Karpas-422 (cell line): ENCODE measurements at regions not wholly inside any gene's neighbourhood (a gene's known extent, or its start where the extent isn't known, plus 50 kb on each side); places are given as distances from the start of the nearest gene placed in this dataset.

Experiments
- DNase-seq: peaks from one replicate; pipeline ENCODE4 v3.0.0-alpha.2; 2015
- H2AFZ ChIP-seq: fragments of 200-600 bp; sonication (generic); 2 replicates; pipeline ENCODE4 v1.6.1; 2014; ENCODE audit warnings: antibody characterized with exemption, low read length, mixed read lengths
- H3K27ac ChIP-seq: fragments of 200-600 bp; sonication (generic); 2 replicates; pipeline ENCODE4 v1.5.1; 2014; ENCODE audit warnings: mild to moderate bottlenecking, low read length, moderate library complexity
- H3K27me3 ChIP-seq: fragments of 200-600 bp; sonication (generic); 2 replicates; pipeline ENCODE4 v1.6.1; 2014; ENCODE audit warnings: low read length, mixed read lengths
- H3K36me3 ChIP-seq: fragments of 200-600 bp; sonication (generic); 2 replicates; pipeline ENCODE4 v1.6.1; 2014; ENCODE audit warnings: low read length, mixed read lengths; ENCODE audit not compliant: insufficient read depth
- H3K4me1 ChIP-seq: fragments of 200-600 bp; sonication (generic); 2 replicates; pipeline ENCODE4 v1.6.1; 2014; ENCODE audit warnings: mild to moderate bottlenecking, low read length, mixed read lengths
- H3K4me2 ChIP-seq: fragments of 200-600 bp; sonication (generic); 2 replicates; pipeline ENCODE4 v1.6.1; 2014; ENCODE audit warnings: low read length, low read depth, mild to moderate bottlenecking; ENCODE audit not compliant: poor library complexity, severe bottlenecking
- H3K4me3 ChIP-seq: fragments of 200-600 bp; sonication (generic); 2 replicates; pipeline ENCODE4 v1.5.1; 2014; ENCODE audit warnings: mild to moderate bottlenecking, antibody characterized with exemption, low read length, mixed read lengths
- H3K79me2 ChIP-seq: fragments of 200-600 bp; sonication (generic); 2 replicates; pipeline ENCODE4 v1.6.1; 2014; ENCODE audit warnings: mild to moderate bottlenecking, low read length, mixed read lengths
- H3K9ac ChIP-seq: fragments of 200-600 bp; sonication (generic); 2 replicates; pipeline ENCODE4 v1.6.0; 2014; ENCODE audit warnings: low read length
- H3K9me2 ChIP-seq: fragments of 200-600 bp; sonication (generic), shearing (Covaris generic); replicated peaks from 2 replicates; pipeline ENCODE4 v1.6.0; 2014; ENCODE audit warnings: mild to moderate bottlenecking, low read length, moderate library complexity; ENCODE audit not compliant: insufficient read depth
- H3K9me3 ChIP-seq: fragments of 300-700, 200-600 bp; sonication (generic); 2 replicates; pipeline ENCODE4 v1.6.1; 2014; ENCODE audit warnings: low read length, mixed read lengths
- H4K20me1 ChIP-seq: fragments of 200-600 bp; sonication (generic); 2 replicates; pipeline ENCODE4 v1.6.1; 2014; ENCODE audit warnings: mild to moderate bottlenecking, antibody characterized with exemption, low read length, low read depth; ENCODE audit not compliant: insufficient read depth

DNA sequence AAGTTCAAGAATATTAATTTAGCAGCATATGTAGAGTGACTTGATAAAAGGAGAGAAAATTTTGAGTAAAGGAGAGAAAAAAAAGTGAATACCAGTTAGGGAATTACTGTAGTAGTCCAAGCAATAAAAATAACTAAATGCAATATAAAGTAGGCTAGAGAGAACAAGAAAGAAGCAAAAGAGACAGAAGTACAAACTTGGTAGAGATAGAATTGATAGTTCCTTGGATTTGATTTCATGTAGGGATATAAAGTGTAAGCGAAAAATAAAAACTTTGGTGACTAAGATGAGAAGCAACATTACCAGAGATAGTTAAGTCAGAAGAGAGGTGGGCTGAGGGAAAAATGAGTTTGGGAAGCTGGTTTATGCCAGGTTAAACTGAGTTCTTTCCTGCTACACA is 252.4 kb downstream of the SEC23A start:
- no peak overlapping the region for H3K4me3 ChIP-seq
- no peak overlapping the region for H3K9ac ChIP-seq
- H3K9me3 ChIP-seq: no peaks in the 10 kb centered on the region
- H3K36me3 ChIP-seq: no peaks in the 10 kb centered on the region
- no peaks in the 10 kb centered on the region for H3K4me1 ChIP-seq
- no peaks in the 10 kb centered on the region for H3K9me2 ChIP-seq
- H3K27me3 ChIP-seq: no peaks in the 10 kb centered on the region
- H3K4me2 ChIP-seq: no peak overlapping the region
- no peak for DNase-seq
- H4K20me1 ChIP-seq: no peaks in the 10 kb centered on the region
- H3K79me2 ChIP-seq: no peaks in the 10 kb centered on the region
- H2AFZ ChIP-seq: no peak overlapping the region
- H3K27ac ChIP-seq: no peak overlapping the region

DNA sequence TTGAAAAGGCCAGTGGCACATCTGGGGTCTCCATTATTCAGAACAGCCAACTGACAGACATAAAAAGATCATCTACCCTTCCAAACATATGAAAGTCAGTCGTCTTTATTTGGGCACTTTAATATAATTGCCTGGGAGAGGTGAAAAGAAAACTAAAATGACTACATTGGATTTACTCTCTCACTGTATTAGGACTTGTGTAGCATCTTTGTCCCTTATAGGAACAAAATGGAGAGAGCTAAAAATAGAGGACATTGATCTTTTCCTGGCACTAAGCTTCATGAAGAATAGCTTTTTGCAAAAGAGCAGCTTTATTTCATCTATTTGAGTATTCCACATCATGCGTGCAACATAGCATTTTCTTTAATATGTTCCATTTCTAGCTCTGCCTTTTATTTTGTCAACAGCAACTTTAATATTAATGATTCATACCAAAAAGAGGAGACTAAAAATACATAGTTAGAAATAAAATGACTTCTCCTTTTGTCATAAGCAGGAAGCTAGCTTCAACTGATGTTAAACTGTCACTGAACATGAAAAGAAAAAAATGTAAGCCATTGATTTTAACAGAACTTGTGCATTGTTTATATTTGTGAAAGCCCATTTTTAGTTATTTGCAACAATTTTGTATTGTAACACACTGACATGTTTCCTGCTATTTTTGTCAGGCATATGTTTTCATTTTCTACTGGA is 254.6 kb downstream of the SEC23A start:
- H3K9me3 ChIP-seq: no peaks in the 10 kb centered on the region
- no peak overlapping the region for H3K27ac ChIP-seq
- no peak for DNase-seq
- no peak overlapping the region for H3K9ac ChIP-seq
- H3K27me3 ChIP-seq: no peaks in the 10 kb centered on the region
- H3K79me2 ChIP-seq: no peaks in the 10 kb centered on the region
- H3K36me3 ChIP-seq: no peaks in the 10 kb centered on the region
- no peaks in the 10 kb centered on the region for H4K20me1 ChIP-seq
- H3K9me2 ChIP-seq: no peaks in the 10 kb centered on the region
- no peak overlapping the region for H3K4me2 ChIP-seq
- H3K4me3 ChIP-seq: no peak overlapping the region
- no peaks in the 10 kb centered on the region for H3K4me1 ChIP-seq
- H2AFZ ChIP-seq: no peak overlapping the region

GRCh38 chr14:38847161-38847560 is 255.9 kb downstream of the SEC23A start:
- no peaks in the 10 kb centered on the region for H3K9me3 ChIP-seq
- H3K4me2 ChIP-seq: no peak overlapping the region
- no peaks in the 10 kb centered on the region for H3K79me2 ChIP-seq
- no peak for DNase-seq
- H2AFZ ChIP-seq: no peak overlapping the region
- H4K20me1 ChIP-seq: no peaks in the 10 kb centered on the region
- no peaks in the 10 kb centered on the region for H3K4me1 ChIP-seq
- H3K9me2 ChIP-seq: no peaks in the 10 kb centered on the region
- no peaks in the 10 kb centered on the region for H3K27me3 ChIP-seq
- H3K9ac ChIP-seq: no peak overlapping the region
- no peak overlapping the region for H3K4me3 ChIP-seq
- no peaks in the 10 kb centered on the region for H3K36me3 ChIP-seq
- H3K27ac ChIP-seq: no peak overlapping the region

- H3K36me3 ChIP-seq: no peaks in the 10 kb centered on the region
- H3K4me1 ChIP-seq: no peaks in the 10 kb centered on the region
- no peak overlapping the region for H3K4me3 ChIP-seq
- no peak overlapping the region for H3K27ac ChIP-seq
- no peaks in the 10 kb centered on the region for H3K79me2 ChIP-seq
- H3K27me3 ChIP-seq: no peaks in the 10 kb centered on the region
- H3K9me2 ChIP-seq: no peaks in the 10 kb centered on the region
- no peak for DNase-seq
- no peak overlapping the region for H3K9ac ChIP-seq
- no peaks in the 10 kb centered on the region for H4K20me1 ChIP-seq
- H3K9me3 ChIP-seq: no peaks in the 10 kb centered on the region
- H3K4me2 ChIP-seq: no peak overlapping the region
- H2AFZ ChIP-seq: no peak overlapping the region
Measured at GRCh38 chr14:38839694-38840365, 263.2 kb downstream of the SEC23A start.

DNA sequence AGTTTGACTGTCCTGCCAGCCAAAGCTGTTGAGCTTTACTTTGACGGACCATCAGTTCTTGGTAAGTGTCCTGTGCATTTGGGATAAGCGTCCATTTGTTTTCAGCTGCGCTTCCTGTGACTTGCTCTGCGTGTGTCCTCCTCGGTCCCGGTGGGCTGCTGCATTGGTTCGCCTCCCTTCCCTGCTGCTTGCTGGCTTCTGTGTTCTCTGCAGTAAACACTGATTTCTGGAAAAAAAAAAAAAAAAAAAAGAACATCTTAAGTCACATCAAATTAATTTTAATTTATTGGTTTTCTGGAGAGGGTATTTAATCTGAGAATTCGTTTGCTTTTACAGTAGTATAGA is 264.1 kb downstream of the SEC23A start:
- Histone ChIP-seq H3K27me3 (no peaks in the 10 kb centered on the region), H3K27ac (no peak overlapping the region), H4K20me1 (no peaks in the 10 kb centered on the region), H3K4me3 (no peak overlapping the region), H3K9ac (no peak overlapping the region), H3K4me2 (no peak overlapping the region), H3K79me2 (no peaks in the 10 kb centered on the region), H3K9me2 (no peaks in the 10 kb centered on the region), H3K9me3 (no peaks in the 10 kb centered on the region), H3K4me1 (no peaks in the 10 kb centered on the region), H3K36me3 (no peaks in the 10 kb centered on the region), H2AFZ (no peak overlapping the region)
- DNase-seq: no peak

GRCh38 chr14:38838049-38838978 is 264.7 kb downstream of the SEC23A start:
- Histone ChIP-seq H3K27me3 (no peaks in the 10 kb centered on the region), H3K27ac (no peak overlapping the region), H3K36me3 (no peaks in the 10 kb centered on the region), H3K9me3 (no peaks in the 10 kb centered on the region), H2AFZ (no peak overlapping the region), H3K79me2 (no peaks in the 10 kb centered on the region), H3K4me3 (no peak overlapping the region), H3K4me2 (no peak overlapping the region), H3K9me2 (no peaks in the 10 kb centered on the region), H3K4me1 (no peaks in the 10 kb centered on the region), H4K20me1 (no peaks in the 10 kb centered on the region), H3K9ac (no peak overlapping the region)
- DNase-seq: no peak

DNA sequence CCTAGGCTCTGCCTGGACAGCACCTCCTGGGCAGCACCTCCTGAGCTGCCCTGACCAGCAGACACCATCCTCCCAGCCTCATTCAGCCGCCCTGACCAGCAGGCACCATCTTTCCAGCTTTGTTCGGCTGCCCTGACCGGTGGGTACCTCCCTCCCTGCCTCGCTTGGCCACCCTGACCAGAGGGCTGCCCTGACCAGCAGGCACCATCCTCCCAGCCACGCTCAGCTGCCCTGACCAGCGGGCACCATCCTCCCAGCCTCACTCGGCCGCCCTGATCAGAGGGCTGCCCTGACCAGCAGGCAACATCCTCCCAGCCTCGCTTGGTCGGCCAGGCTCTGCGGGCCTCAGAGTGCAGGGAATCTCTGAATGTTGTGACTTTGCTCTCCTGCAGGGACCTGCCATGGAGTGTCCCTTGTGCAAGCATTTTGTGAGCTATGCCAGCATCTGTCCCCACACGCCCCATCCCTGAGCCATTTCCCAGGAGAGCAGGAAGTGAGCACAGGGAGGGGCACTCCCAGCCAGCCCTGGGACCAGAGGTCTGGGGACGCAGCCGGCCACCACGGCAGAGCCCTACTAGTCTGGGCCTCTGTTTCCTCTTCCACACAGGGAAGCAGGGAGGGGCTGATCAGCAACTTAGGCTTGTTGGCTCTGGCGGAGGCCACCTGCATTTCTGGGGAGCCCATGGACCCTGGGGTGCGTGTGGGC is 265.5 kb downstream of the SEC23A start:
- no peak overlapping the region for H3K9ac ChIP-seq
- H3K4me1 ChIP-seq: no peaks in the 10 kb centered on the region
- no peak overlapping the region for H2AFZ ChIP-seq

GRCh38 chr14:38836539-38836938 is 266.5 kb downstream of the SEC23A start:
- no peak overlapping the region for H3K4me2 ChIP-seq
- no peaks in the 10 kb centered on the region for H3K79me2 ChIP-seq
- no peaks in the 10 kb centered on the region for H3K4me1 ChIP-seq

More for the DNA sequence above, 265.5 kb downstream of the SEC23A start:
- no peaks in the 10 kb centered on the region for H3K9me3 ChIP-seq
- no peaks in the 10 kb centered on the region for H3K79me2 ChIP-seq
- no peak for DNase-seq
- H3K27ac ChIP-seq: no peak overlapping the region
- no peaks in the 10 kb centered on the region for H4K20me1 ChIP-seq
- H3K4me3 ChIP-seq: no peak overlapping the region
- no peak overlapping the region for H3K4me2 ChIP-seq
- H3K27me3 ChIP-seq: no peaks in the 10 kb centered on the region
- no peaks in the 10 kb centered on the region for H3K36me3 ChIP-seq
- no peaks in the 10 kb centered on the region for H3K9me2 ChIP-seq

More at GRCh38 chr14:38836539-38836938, 266.5 kb downstream of the SEC23A start:
- Histone ChIP-seq H3K9ac (no peak overlapping the region), H3K4me3 (no peak overlapping the region), H2AFZ (no peak overlapping the region), H3K36me3 (no peaks in the 10 kb centered on the region), H3K27ac (no peak overlapping the region), H3K9me3 (no peaks in the 10 kb centered on the region), H3K9me2 (no peaks in the 10 kb centered on the region), H4K20me1 (no peaks in the 10 kb centered on the region), H3K27me3 (no peaks in the 10 kb centered on the region)
- no peak for DNase-seq
